Keratinocyte (primary cell): ENCODE measurements at regions not wholly inside any gene's neighbourhood (a gene's known extent, or its start where the extent isn't known, plus 50 kb on each side); places are given as distances from the start of the nearest gene placed in this dataset.

ENCODE experiments used
- EZH2 ChIP-seq: IDR thresholded peaks from one replicate; pipeline ENCODE4 v1.6.1; 2012; ENCODE audit warnings: inconsistent platforms, mild to moderate bottlenecking, low read length, moderate library complexity
- TF ChIP-seq, protein P1 (sequence below), 3 experiments: IDR thresholded peaks in 1 of 3; conservative IDR thresholded peaks in 1 of 3; optimal IDR thresholded peaks in 1 of 3; 2 replicates in 2 of 3; 3 replicates in 1 of 3; pipeline versions ENCODE3 to v1.5.1; 2011; ENCODE audit warnings: low read length in 3 of 3, mild to moderate bottlenecking in 3 of 3, moderate library complexity in 2 of 3, control low read depth in 1 of 3, inconsistent platforms in 1 of 3; ENCODE audit not compliant: insufficient read depth in 2 of 3; ENCODE audit errors: extremely low read depth in 1 of 3

DNA sequence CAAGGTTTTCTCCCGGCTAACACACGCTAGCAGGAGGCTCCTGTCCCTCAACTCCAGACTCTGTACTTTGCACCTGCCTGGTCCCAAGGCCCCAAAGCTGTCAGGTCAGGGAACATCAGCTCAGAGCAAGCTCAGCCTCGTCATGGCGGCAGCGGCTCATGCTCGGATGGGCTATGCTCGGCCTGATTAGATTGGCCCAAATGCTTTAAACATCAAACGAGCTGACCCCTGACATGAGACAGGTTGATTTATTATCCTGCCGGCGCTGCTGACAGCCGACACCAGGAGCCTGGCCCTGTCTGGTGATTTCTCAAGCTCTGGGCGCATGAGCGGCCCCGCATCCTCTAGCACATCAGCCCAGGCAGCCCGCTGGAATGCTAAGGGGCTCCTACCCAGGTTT lies 436.4 kb downstream of the EIPR1 start:
- TF ChIP-seq, protein P1, sequence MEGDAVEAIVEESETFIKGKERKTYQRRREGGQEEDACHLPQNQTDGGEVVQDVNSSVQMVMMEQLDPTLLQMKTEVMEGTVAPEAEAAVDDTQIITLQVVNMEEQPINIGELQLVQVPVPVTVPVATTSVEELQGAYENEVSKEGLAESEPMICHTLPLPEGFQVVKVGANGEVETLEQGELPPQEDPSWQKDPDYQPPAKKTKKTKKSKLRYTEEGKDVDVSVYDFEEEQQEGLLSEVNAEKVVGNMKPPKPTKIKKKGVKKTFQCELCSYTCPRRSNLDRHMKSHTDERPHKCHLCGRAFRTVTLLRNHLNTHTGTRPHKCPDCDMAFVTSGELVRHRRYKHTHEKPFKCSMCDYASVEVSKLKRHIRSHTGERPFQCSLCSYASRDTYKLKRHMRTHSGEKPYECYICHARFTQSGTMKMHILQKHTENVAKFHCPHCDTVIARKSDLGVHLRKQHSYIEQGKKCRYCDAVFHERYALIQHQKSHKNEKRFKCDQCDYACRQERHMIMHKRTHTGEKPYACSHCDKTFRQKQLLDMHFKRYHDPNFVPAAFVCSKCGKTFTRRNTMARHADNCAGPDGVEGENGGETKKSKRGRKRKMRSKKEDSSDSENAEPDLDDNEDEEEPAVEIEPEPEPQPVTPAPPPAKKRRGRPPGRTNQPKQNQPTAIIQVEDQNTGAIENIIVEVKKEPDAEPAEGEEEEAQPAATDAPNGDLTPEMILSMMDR (optimal IDR thresholded peaks at IDR 0.05 in 1 of 3, IDR thresholded peaks at IDR 0.05 in 1 of 3, conservative IDR thresholded peaks at IDR 0.05 in 1 of 3; ENCODE audit: extremely low read depth in 1 of 3, insufficient read depth in 2 of 3, low read length in 3 of 3) = no peak
- no peak for TF ChIP-seq EZH2
